ENCODE measurements at regions not wholly inside any gene's neighbourhood (a gene's known extent, or its start where the extent isn't known, plus 50 kb on each side); places are given as distances from the start of the nearest gene placed in this dataset.
"Not testable (repeated sequence)": the region's sequence is repeated elsewhere in the genome, so short reads cannot be mapped to it uniquely, and the experiment has no call there.

DNA sequence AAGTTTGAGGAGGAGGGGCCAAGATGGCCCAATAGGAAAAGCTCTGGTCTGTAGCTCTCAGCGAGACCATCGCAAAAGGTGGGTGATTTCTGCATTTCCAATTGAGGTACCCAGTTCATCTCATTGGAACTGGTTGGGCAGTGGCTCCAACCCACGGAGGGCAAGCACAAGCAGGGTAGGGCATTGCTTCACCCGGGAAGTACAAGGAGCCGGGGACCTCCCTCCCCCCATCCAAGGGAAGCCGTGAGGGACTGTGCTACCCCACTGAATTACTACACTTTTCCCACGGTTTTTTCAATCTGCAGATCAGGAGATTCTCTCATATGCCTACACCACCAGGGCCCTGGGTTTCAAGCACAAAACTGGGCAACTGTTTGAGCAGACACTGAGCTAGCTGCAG lies 58.0 kb upstream of the EFCAB3 start:
- Mint-ChIP-seq H3K27me3 (peaks cover 25 to 33% of the 10 kb centered on the region in 2 donors), H3K4me1 (no peaks in the 10 kb centered on the region), H3K27ac (no peak overlapping the region), H3K4me3 (no peak overlapping the region), H3K36me3 (no peaks in the 10 kb centered on the region), H3K9me3 (peaks cover 0 to 1% of the 10 kb centered on the region in 2 donors)
- no peak for ATAC-seq (replicated peaks)
- DNase-seq, result no peak

GRCh38 chr17:62321451-62321850 lies 58.9 kb upstream of the EFCAB3 start:
- Mint-ChIP-seq H3K27me3 (peaks cover 28 to 33% of the 10 kb centered on the region in 2 donors), H3K27ac (no peak overlapping the region), H3K4me3 (no peak overlapping the region), H3K4me1 (no peaks in the 10 kb centered on the region), H3K36me3 (no peaks in the 10 kb centered on the region), H3K9me3 (peaks cover 0 to 1% of the 10 kb centered on the region in 2 donors)
- no peak for ATAC-seq (replicated peaks)
- DNase-seq, result no peak

GRCh38 chr17:62319846-62320245 lies 60.5 kb upstream of the EFCAB3 start:
- DNase-seq (no peak), ATAC-seq (replicated peaks) (no peak)
- H3K4me3 Mint-ChIP-seq, result no peak overlapping the region
- H3K4me1 Mint-ChIP-seq, result no peaks in the 10 kb centered on the region
- no peaks in the 10 kb centered on the region for H3K9me3 Mint-ChIP-seq
- no peaks in the 10 kb centered on the region for H3K36me3 Mint-ChIP-seq
- peaks cover 37 to 42% of the 10 kb centered on the region in 2 donors for H3K27me3 Mint-ChIP-seq
- H3K27ac Mint-ChIP-seq, result no peak overlapping the region

GRCh38 chr17:62309396-62309795 lies 71.0 kb upstream of the EFCAB3 start:
- no peak for ATAC-seq (replicated peaks)
- H3K4me1 Mint-ChIP-seq, result no peaks in the 10 kb centered on the region
- H3K4me3 Mint-ChIP-seq, result no peak overlapping the region
- H3K27me3 Mint-ChIP-seq, result peaks cover 42 to 58% of the 10 kb centered on the region in 2 donors
- peaks cover 0 to 1% of the 10 kb centered on the region in 2 donors for H3K36me3 Mint-ChIP-seq
- peaks cover 0 to 2% of the 10 kb centered on the region in 2 donors for H3K9me3 Mint-ChIP-seq
- H3K27ac Mint-ChIP-seq, result no peak overlapping the region
- DNase-seq, result no peak

DNA sequence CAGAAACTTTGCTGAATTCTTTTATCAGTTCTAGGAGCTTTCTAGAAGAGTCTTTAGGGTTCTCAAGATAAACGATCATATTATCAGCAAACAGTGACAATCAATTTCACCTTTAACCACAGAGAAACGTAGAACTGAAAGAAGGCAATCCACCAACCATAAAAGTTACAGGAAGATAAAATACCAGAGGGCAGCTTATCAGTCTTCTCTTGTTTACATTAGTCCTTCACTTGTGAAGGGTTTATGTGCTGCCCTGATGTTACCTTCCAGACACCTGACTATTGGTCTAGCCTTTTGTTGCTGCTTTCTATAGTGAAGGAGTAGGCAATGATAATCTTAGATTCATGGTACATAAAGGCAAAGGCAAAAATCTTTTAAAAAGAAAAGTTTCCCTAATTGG lies 73.2 kb upstream of the EFCAB3 start:
- H3K27ac Mint-ChIP-seq, result no peak overlapping the region
- peaks cover 42 to 54% of the 10 kb centered on the region in 2 donors for H3K27me3 Mint-ChIP-seq
- ATAC-seq (replicated peaks) (no peak), DNase-seq (no peak)
- no peak overlapping the region for H3K4me3 Mint-ChIP-seq
- peaks cover 0 to 1% of the 10 kb centered on the region in 2 donors for H3K36me3 Mint-ChIP-seq
- H3K9me3 Mint-ChIP-seq, result peaks cover 0 to 2% of the 10 kb centered on the region in 2 donors
- no peaks in the 10 kb centered on the region for H3K4me1 Mint-ChIP-seq

DNA sequence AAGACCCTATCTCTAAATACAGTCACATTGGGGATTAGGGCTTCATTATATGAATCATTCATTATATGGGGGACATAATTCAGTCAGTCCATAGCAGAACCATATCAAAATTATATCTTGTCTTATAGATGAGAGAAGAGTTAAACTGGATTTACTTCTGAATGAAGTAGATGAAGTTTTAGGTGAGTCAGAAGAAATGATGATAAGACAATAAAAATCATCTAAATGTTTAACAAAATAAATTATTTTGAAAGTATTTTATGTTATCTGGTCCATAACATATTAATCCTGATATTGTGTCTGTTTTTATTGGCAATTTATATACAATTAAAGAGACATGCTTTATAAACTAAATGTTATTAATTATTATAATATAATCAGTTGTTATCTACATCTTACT lies 76.9 kb upstream of the EFCAB3 start:
- DNase-seq, result no peak
- no peak overlapping the region for H3K4me3 Mint-ChIP-seq
- no peak overlapping the region for H3K27ac Mint-ChIP-seq
- H3K36me3 Mint-ChIP-seq, result peaks cover 0 to 2% of the 10 kb centered on the region in 2 donors
- H3K9me3 Mint-ChIP-seq, result peaks cover 6 to 9% of the 10 kb centered on the region in 2 donors
- no peaks in the 10 kb centered on the region for H3K4me1 Mint-ChIP-seq
- ATAC-seq (replicated peaks), result no peak
- peaks cover 32 to 51% of the 10 kb centered on the region in 2 donors for H3K27me3 Mint-ChIP-seq

GRCh38 chr17:62300697-62301096 lies 79.7 kb upstream of the EFCAB3 start:
- no peak for ATAC-seq (replicated peaks)
- Mint-ChIP-seq H3K36me3 (peaks cover 0 to 2% of the 10 kb centered on the region in 2 donors), H3K27ac (no peak overlapping the region)

GRCh38 chr17:62275290-62275689 lies 105.1 kb upstream of the EFCAB3 start:
- ATAC-seq (replicated peaks); H3K4me3 Mint-ChIP-seq; H3K27me3 Mint-ChIP-seq; H3K36me3 Mint-ChIP-seq; H3K9me3 Mint-ChIP-seq; H3K27ac Mint-ChIP-seq; DNase-seq; H3K4me1 Mint-ChIP-seq: not testable (repeated sequence)

More at GRCh38 chr17:62300697-62301096, 79.7 kb upstream of the EFCAB3 start:
- Mint-ChIP-seq H3K27me3 (peaks cover 13 to 28% of the 10 kb centered on the region in 2 donors), H3K9me3 (peaks cover 6 to 9% of the 10 kb centered on the region in 2 donors), H3K4me1 (no peaks in the 10 kb centered on the region), H3K4me3 (no peak overlapping the region)
- DNase-seq, result no peak

DNA sequence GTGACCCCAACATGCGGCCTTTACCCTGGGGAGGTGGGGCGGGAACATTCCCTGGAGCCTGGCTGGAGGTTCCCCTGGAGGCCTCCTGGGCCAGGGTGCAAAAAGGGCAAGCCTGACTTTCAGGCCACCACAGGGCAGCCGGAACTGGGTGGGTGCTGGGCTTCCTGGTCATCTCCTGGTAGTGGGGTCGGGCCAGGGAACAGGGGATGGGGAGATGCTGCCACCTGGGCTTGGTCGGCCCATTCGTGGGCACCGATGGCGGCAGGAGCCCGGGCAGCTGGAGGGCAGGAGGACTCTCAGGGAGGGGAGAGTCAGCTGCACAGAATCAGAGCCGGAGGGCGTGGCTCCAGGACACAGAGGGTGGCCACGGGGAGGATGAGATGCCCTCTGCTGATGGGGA lies 112.0 kb upstream of the EFCAB3 start:
- not testable (repeated sequence) for H3K36me3 Mint-ChIP-seq; ATAC-seq (replicated peaks); H3K4me1 Mint-ChIP-seq; H3K27me3 Mint-ChIP-seq; DNase-seq; H3K27ac Mint-ChIP-seq; H3K9me3 Mint-ChIP-seq; H3K4me3 Mint-ChIP-seq

DNA sequence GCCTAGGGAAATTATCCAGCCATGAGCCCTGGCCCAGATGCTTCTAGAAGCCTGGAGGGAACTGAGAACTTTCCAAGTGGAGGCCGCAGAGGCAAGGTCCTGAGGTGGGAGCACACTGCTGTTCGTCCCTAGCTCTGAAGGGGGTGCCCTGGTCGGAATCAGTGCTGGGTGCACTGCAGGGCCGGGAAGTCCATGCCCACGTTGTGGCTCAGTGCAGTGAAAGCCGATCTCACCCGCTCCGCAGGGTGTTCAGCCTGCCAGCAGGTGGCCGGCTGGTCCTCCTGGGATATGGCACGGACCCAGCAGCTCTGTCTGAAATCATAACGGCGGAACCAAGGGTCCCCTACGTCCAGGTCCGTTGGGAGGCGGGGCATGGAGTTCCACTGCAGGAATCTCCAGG lies 115.4 kb upstream of the EFCAB3 start:
- not testable (repeated sequence) for ATAC-seq (replicated peaks); DNase-seq; H3K27me3 Mint-ChIP-seq; H3K9me3 Mint-ChIP-seq; H3K36me3 Mint-ChIP-seq; H3K4me3 Mint-ChIP-seq; H3K27ac Mint-ChIP-seq; H3K4me1 Mint-ChIP-seq

- H3K27ac Mint-ChIP-seq; H3K4me3 Mint-ChIP-seq; H3K27me3 Mint-ChIP-seq; H3K4me1 Mint-ChIP-seq; ATAC-seq (replicated peaks); DNase-seq; H3K9me3 Mint-ChIP-seq; H3K36me3 Mint-ChIP-seq: not testable (repeated sequence)
Measured at GRCh38 chr17:62255791-62256190, 124.6 kb upstream of the EFCAB3 start.

GRCh38 chr17:62242076-62242475 lies 138.3 kb upstream of the EFCAB3 start:
- H3K4me3 Mint-ChIP-seq; DNase-seq; H3K27ac Mint-ChIP-seq; H3K9me3 Mint-ChIP-seq; ATAC-seq (replicated peaks); H3K36me3 Mint-ChIP-seq; H3K4me1 Mint-ChIP-seq: not testable (repeated sequence)
- H3K27me3 Mint-ChIP-seq, result peaks cover 5 to 11% of the 10 kb centered on the region in 2 donors

- not testable (repeated sequence) for DNase-seq; H3K36me3 Mint-ChIP-seq; H3K4me1 Mint-ChIP-seq; ATAC-seq (replicated peaks); H3K27ac Mint-ChIP-seq; H3K4me3 Mint-ChIP-seq; H3K9me3 Mint-ChIP-seq
- H3K27me3 Mint-ChIP-seq, result peaks cover 2 to 11% of the 10 kb centered on the region in 2 donors
Measured at GRCh38 chr17:62239569-62239968, 140.8 kb upstream of the EFCAB3 start.

- H3K9me3 Mint-ChIP-seq, result not testable (repeated sequence)
Measured at GRCh38 chr17:62238551-62239338, 141.6 kb upstream of the EFCAB3 start.

GRCh38 chr17:62233822-62234481 lies 146.4 kb upstream of the EFCAB3 start:
- not testable (repeated sequence) for H3K4me3 Mint-ChIP-seq; H3K36me3 Mint-ChIP-seq; H3K4me1 Mint-ChIP-seq; DNase-seq; ATAC-seq (replicated peaks); H3K27ac Mint-ChIP-seq; H3K27me3 Mint-ChIP-seq; H3K9me3 Mint-ChIP-seq

More at GRCh38 chr17:62238551-62239338, 141.6 kb upstream of the EFCAB3 start:
- not testable (repeated sequence) for H3K4me3 Mint-ChIP-seq; H3K4me1 Mint-ChIP-seq; H3K27ac Mint-ChIP-seq; ATAC-seq (replicated peaks); H3K36me3 Mint-ChIP-seq; DNase-seq
- peaks cover 1 to 12% of the 10 kb centered on the region in 2 donors for H3K27me3 Mint-ChIP-seq

All from stimulated activated naive B cell treated with anti-CD40 and anti-IgM and Interleukin-4, amounts not matched to agents 10 μg/mL and 1 μg/mL and 100 μg/mL, for 72 hours (primary cell).